Left lung (tissue), 4 donors: ENCODE measurements at regions not wholly inside any gene's neighbourhood (a gene's known extent, or its start where the extent isn't known, plus 50 kb on each side); places are given as distances from the start of the nearest gene placed in this dataset.
"Not testable (repeated sequence)": the region's sequence is repeated elsewhere in the genome, so short reads cannot be mapped to it uniquely, and the experiment has no call there.

Experiments
- ATAC-seq: fragments of 200-7000 bp; cut with Tn5 transposase; one replicate; pipeline ENCODE4 v1.9.1; 2020; ENCODE audit warnings: moderate library complexity
- DNase-seq, 4 donors: peaks; one replicate each; pipeline ENCODE4 v3.0.0-alpha.2; 2013 to 2020
- H3K27ac ChIP-seq, 2 donors: fragments of 200-600 bp; sonication (generic) in 1 of 2; one replicate each; pipeline versions ENCODE4 v1.5.0 to v1.8.0; 2020 to 2021
- H3K27me3 ChIP-seq, 2 donors: fragments of 200-600 bp; sonication (generic) in 1 of 2; one replicate each; pipeline versions ENCODE4 v1.5.0 to v1.8.0; 2020 to 2021
- H3K36me3 ChIP-seq, 2 donors: fragments of 200-600 bp; sonication (generic) in 1 of 2; one replicate each; pipeline versions ENCODE4 v1.5.0 to v1.8.0; 2020 to 2021
- H3K4me1 ChIP-seq, 2 donors: fragments of 200-600 bp; one replicate each; pipeline ENCODE4 v1.8.0; 2021
- H3K4me3 ChIP-seq, 2 donors: fragments of 200-600 bp; sonication (generic) in 1 of 2; one replicate each; pipeline versions ENCODE4 v1.5.0 to v1.8.0; 2020 to 2021; ENCODE audit warnings: mild to moderate bottlenecking in 1 of 2
- H3K9me3 ChIP-seq, 2 donors: fragments of 200-600 bp; sonication (generic) in 1 of 2; one replicate each; pipeline versions ENCODE4 v1.5.0 to v1.8.0; 2020 to 2021
- intact Hi-C, 2 donors: fragments of 100-400 bp; cut with DNase I; formaldehyde crosslinking; loops; one replicate each; pipeline versions ENCODE4 v1.11.2 to v1.14.2; 2022
- TF ChIP-seq, protein P1 (sequence below), 2 donors: fragments of 200-600 bp; sonication (generic) in 1 of 2; IDR thresholded peaks; one replicate each; pipeline versions ENCODE4 v1.5.0 to v1.8.0; 2021; ENCODE audit warnings: antibody characterized with exemption in 2 of 2
- donor health status: DM: no; HTN: yes; CAD: no.
- donor health status: DM: no; HTN: no; CAD: no.

DNA sequence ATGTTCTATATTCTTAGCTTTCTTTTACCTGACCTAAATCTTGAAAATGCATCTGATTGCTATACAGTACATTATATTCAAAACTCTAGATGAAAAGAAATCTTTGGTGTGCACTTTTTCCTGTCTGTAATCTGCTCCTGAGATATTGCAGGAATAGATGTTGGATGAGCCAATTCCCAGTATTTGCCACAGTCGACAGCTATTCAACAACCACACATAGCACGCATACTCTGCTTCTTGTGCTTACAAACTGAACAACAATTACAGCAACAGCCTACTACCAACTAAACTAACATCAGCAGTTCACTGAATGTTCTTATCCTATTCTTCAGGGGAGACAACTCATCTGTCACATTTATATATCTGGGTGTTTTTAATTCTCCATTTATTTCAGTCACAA lies 573.9 kb upstream of the GRID2 start:
- H3K27me3 ChIP-seq, result no peaks in the 10 kb centered on the region
- ATAC-seq (no peak), DNase-seq (no peak)
- no peaks in the 10 kb centered on the region for H3K36me3 ChIP-seq
- no peak overlapping the region for H3K27ac ChIP-seq
- intact Hi-C loops, result no loop called here
- H3K9me3 ChIP-seq, result no peaks in the 10 kb centered on the region
- no peak overlapping the region for H3K4me3 ChIP-seq
- TF ChIP-seq, protein P1, sequence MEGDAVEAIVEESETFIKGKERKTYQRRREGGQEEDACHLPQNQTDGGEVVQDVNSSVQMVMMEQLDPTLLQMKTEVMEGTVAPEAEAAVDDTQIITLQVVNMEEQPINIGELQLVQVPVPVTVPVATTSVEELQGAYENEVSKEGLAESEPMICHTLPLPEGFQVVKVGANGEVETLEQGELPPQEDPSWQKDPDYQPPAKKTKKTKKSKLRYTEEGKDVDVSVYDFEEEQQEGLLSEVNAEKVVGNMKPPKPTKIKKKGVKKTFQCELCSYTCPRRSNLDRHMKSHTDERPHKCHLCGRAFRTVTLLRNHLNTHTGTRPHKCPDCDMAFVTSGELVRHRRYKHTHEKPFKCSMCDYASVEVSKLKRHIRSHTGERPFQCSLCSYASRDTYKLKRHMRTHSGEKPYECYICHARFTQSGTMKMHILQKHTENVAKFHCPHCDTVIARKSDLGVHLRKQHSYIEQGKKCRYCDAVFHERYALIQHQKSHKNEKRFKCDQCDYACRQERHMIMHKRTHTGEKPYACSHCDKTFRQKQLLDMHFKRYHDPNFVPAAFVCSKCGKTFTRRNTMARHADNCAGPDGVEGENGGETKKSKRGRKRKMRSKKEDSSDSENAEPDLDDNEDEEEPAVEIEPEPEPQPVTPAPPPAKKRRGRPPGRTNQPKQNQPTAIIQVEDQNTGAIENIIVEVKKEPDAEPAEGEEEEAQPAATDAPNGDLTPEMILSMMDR (IDR thresholded peaks at IDR 0.05), result no peak
- no peaks in the 10 kb centered on the region for H3K4me1 ChIP-seq

DNA sequence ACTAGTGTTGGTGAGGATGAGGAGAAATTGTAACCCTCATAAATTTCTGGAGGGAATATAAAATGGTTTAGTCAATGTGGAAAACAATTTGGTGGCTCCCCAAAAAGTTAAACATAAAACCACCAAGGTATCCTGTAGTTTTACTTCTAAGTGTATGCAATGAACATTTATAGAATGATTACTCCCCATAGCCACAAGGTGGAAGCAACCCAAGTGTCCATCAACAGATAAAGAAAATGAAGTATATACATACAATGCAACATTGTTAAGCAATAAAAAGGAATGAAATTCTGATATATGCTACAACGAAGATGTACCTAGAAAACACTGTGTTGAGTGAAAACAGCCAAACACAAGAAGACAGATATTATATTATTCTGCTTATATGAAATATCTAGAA lies 569.1 kb upstream of the GRID2 start:
- intact Hi-C loops, result no loop called here
- H3K27me3 ChIP-seq, result no peaks in the 10 kb centered on the region
- H3K36me3 ChIP-seq, result no peaks in the 10 kb centered on the region
- no peak overlapping the region for H3K4me3 ChIP-seq
- H3K9me3 ChIP-seq, result no peaks in the 10 kb centered on the region
- H3K27ac ChIP-seq, result no peak overlapping the region
- ATAC-seq (no peak), DNase-seq (no peak)
- H3K4me1 ChIP-seq, result no peaks in the 10 kb centered on the region
- TF ChIP-seq, protein P1 (IDR thresholded peaks at IDR 0.05), result no peak

DNA sequence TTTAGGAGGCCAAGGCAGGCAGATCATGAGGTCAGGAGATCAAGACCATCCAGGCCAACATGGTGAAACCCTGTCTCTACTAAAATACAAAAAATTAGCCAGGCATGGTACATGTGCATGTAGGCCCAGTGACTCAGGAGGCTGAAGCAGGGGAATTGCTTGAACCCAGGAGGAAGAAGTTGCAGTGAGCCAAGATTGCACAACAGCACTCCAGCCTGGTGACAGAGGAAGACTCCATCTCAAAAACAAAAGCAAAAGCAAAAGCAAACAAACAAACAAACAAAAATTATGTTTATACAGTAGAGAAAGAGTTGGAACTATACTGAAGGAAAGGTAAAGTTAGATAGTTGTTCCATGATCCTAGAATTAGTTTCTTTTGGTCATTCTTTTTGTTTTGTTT lies 564.9 kb upstream of the GRID2 start:
- H3K4me1 ChIP-seq, DNase-seq, H3K27ac ChIP-seq, ATAC-seq, intact Hi-C loops, H3K9me3 ChIP-seq, H3K36me3 ChIP-seq, H3K4me3 ChIP-seq, H3K27me3 ChIP-seq: not testable (repeated sequence)

DNA sequence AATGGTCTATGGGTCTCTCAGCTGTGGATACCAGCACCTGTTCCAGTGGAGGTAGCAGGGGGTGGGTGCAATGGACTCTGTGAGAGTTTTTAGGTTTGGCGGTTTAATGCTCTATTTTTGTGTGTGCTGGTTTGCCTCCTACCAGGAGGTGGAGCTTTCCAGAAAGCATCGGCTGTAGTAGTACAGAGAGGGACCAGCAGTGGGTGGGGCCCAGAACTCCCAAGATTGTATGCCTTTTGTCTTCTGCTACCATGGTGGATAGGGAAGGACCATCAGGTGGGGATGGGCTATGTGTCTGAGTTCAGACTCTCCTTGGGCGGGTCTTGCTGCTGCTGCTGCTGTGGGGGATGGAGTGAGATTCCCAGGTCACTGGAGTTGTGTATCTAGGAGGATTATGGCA lies 557.2 kb upstream of the GRID2 start:
- peaks cover 0 to 2% of the 10 kb centered on the region in 2 donors for H3K9me3 ChIP-seq
- H3K36me3 ChIP-seq, result no peaks in the 10 kb centered on the region
- H3K4me1 ChIP-seq, result no peaks in the 10 kb centered on the region
- TF ChIP-seq, protein P1 (IDR thresholded peaks at IDR 0.05), result no peak
- DNase-seq (no peak), ATAC-seq (no peak)
- H3K27me3 ChIP-seq, result no peaks in the 10 kb centered on the region
- intact Hi-C loops, result no loop called here
- H3K4me3 ChIP-seq, result no peak overlapping the region
- no peak overlapping the region for H3K27ac ChIP-seq

DNA sequence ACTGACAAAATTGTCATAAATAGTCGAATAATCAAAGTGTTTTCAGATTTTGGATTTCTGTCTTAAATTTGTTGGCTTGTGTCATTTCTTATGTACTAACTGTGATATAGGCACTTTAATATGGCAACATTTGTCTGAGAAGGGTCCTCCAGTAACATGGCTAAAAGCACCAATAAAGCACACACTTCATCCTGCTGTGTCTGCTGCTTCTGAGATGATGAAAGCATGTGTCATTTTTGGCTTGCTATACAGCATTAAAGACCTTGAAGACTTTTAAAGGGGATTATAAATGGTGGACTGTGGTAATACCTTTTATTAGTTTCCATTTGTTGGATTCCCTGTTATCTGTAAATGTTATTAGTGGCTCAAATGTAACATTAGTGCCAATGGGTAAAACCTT lies 551.8 kb upstream of the GRID2 start:
- Histone ChIP-seq H3K27ac (no peak overlapping the region), H3K36me3 (no peaks in the 10 kb centered on the region), H3K9me3 (peaks cover 0 to 2% of the 10 kb centered on the region in 2 donors), H3K4me1 (no peaks in the 10 kb centered on the region), H3K4me3 (no peak overlapping the region), H3K27me3 (no peaks in the 10 kb centered on the region)
- TF ChIP-seq, protein P1 (IDR thresholded peaks at IDR 0.05), result no peak
- DNase-seq (no peak), ATAC-seq (no peak)
- intact Hi-C loops, result no loop called here

DNA sequence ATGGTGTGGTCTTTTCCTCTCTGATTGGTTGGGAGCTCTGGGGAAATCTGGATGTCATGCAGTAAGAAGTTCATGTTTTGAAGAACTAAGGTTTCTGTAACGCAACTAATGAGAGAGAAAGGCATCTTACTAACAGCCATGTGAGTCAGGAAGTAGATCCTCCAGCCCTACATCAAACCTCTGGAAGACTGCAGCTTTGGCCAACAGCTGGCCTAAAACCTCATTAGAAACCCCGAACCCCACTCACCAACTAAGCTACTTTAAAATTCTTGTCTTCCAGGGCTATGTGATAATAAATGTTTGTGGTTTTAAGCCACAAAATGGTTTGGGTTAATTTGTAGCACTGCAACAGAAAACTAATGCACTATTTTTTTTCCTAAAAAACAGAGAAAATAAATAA lies 549.0 kb upstream of the GRID2 start:
- ATAC-seq, result no peak
- no peaks in the 10 kb centered on the region for H3K4me1 ChIP-seq
- intact Hi-C loops, result no loop called here
- H3K27me3 ChIP-seq, result no peaks in the 10 kb centered on the region
- H3K27ac ChIP-seq, result no peak overlapping the region
- TF ChIP-seq, protein P1 (IDR thresholded peaks at IDR 0.05), result no peak
- no peaks in the 10 kb centered on the region for H3K9me3 ChIP-seq
- no peak for DNase-seq
- no peak overlapping the region for H3K4me3 ChIP-seq
- no peaks in the 10 kb centered on the region for H3K36me3 ChIP-seq
